PC-3 (cell line): ENCODE measurements at regions not wholly inside any gene's neighbourhood (a gene's known extent, or its start where the extent isn't known, plus 50 kb on each side); places are given as distances from the start of the nearest gene placed in this dataset.

Experiments
- EZH2 ChIP-seq: fragments of 300-600 bp; sonication (generic); IDR thresholded peaks from one replicate; pipeline ENCODE4 v1.6.1; 2017; ENCODE audit warnings: antibody characterized with exemption, mild to moderate bottlenecking, low read length; ENCODE audit not compliant: unreplicated experiment
- TF ChIP-seq, protein P1 (sequence below): fragments of 300-600 bp; sonication (generic); conservative IDR thresholded peaks from 2 replicates; pipeline ENCODE4 v1.5.1; 2017; ENCODE audit warnings: antibody characterized with exemption, low read depth, mild to moderate bottlenecking, low read length

DNA sequence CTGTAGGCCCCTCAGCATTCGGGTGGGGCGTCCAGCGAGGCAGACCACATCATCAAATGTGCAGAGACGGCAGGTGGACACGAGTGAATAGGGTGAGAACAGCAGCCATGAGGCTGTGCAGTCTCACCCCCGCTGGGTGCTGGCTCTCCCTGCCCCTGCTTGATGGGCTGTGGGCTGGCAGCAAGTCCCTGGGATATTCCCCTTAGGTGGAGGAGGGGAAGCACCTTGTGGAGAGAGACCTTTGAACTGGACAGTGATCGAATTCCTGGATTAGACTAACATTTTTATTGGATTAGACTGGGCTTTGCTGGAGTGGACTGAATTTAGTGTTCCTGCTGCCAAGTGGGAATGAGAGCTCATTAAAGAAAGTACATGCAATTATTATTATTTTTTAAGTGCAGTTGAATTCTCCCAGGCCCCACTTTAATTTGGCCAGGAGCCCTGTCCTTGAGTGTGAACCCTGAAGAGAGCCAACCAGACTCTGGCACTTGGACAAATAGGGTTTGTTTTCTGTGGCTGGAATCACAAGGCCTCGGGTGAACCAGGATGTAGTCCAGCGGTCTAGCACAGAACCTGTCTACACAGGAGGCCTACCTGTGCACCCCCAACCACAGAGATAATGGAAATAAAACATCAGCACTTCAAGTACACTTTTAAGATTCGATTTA, 193.1 kb downstream of the ABHD5 start:
- TF ChIP-seq, protein P1, sequence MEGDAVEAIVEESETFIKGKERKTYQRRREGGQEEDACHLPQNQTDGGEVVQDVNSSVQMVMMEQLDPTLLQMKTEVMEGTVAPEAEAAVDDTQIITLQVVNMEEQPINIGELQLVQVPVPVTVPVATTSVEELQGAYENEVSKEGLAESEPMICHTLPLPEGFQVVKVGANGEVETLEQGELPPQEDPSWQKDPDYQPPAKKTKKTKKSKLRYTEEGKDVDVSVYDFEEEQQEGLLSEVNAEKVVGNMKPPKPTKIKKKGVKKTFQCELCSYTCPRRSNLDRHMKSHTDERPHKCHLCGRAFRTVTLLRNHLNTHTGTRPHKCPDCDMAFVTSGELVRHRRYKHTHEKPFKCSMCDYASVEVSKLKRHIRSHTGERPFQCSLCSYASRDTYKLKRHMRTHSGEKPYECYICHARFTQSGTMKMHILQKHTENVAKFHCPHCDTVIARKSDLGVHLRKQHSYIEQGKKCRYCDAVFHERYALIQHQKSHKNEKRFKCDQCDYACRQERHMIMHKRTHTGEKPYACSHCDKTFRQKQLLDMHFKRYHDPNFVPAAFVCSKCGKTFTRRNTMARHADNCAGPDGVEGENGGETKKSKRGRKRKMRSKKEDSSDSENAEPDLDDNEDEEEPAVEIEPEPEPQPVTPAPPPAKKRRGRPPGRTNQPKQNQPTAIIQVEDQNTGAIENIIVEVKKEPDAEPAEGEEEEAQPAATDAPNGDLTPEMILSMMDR = no peak
- no peak for TF ChIP-seq EZH2
